Esophagus squamous epithelium (tissue), 4 donors: ENCODE measurements at regions not wholly inside any gene's neighbourhood (a gene's known extent, or its start where the extent isn't known, plus 50 kb on each side); places are given as distances from the start of the nearest gene placed in this dataset.

Experiments used
- CTCF ChIP-seq, 6 experiments: fragments of 450-650 bp in 4 of 6; fragments of 200-600 bp in 2 of 6; sonication (generic) in 2 of 6; IDR thresholded peaks; one replicate each; pipeline ENCODE4 v1.5.1; 2016 to 2019; ENCODE audit warnings: antibody characterized with exemption in 6 of 6, mild to moderate bottlenecking in 4 of 6, moderate library complexity in 4 of 6
- POLR2A ChIP-seq, 4 donors: fragments of 450-650 bp; IDR thresholded peaks; one replicate each; pipeline ENCODE4 v1.6.1; 2017; ENCODE audit warnings: antibody characterized with exemption in 4 of 4, mild to moderate bottlenecking in 4 of 4, moderate library complexity in 3 of 4

- no peak for TF ChIP-seq POLR2A (IDR thresholded peaks at IDR 0.05)
- no peak for TF ChIP-seq CTCF (IDR thresholded peaks at IDR 0.05)
Observed at GRCh38 chr14:71308671-71309070, 401.4 kb downstream of the PCNX1 start.
